ENCODE measurements at regions not wholly inside any gene's neighbourhood (a gene's known extent, or its start where the extent isn't known, plus 50 kb on each side); places are given as distances from the start of the nearest gene placed in this dataset.

- H3K4me1 ChIP-seq (ENCODE audit: control insufficient read depth in 1 of 2, insufficient read depth in 2 of 2, low read length in 2 of 2), result no peaks in the 10 kb centered on the region
- ATAC-seq, result no peak
- CTCF ChIA-PET, result no interaction called here
- DNase-seq (ENCODE audit: low read depth, low spot score), result no peak
- no peak overlapping the region for H2AFZ ChIP-seq (ENCODE audit: low read depth, low read length, poor library complexity, severe bottlenecking)
- no TSS peak for BruUV-seq (replicated peaks)
- no peak for TF ChIP-seq FOSL1 (IDR thresholded peaks at IDR 0.05; ENCODE audit: low read depth)
- no peak for TF ChIP-seq POLR2AphosphoS5 (IDR thresholded peaks at IDR 0.05; ENCODE audit: low read depth, low read length)
- TF ChIP-seq CBX3 (IDR thresholded peaks at IDR 0.05; ENCODE audit: low read depth), result no peak
- TF ChIP-seq JUND (IDR thresholded peaks at IDR 0.05), result no peak
- TF ChIP-seq REST (IDR thresholded peaks at IDR 0.05; ENCODE audit: low read depth), result no peak
- no peak for TF ChIP-seq EZH2 (IDR thresholded peaks at IDR 0.05)
- TF ChIP-seq ZNF274 (IDR thresholded peaks at IDR 0.05; ENCODE audit: low read depth, low read length), result no peak
- no peak for TF ChIP-seq TCF7L2 (IDR thresholded peaks at IDR 0.05; ENCODE audit: borderline replicate concordance, extremely low read depth, insufficient read depth, insufficient read length)
- no peak for TF ChIP-seq POLR2A (IDR thresholded peaks at IDR 0.05; ENCODE audit: borderline replicate concordance, extremely low read depth, insufficient read depth, insufficient read length)
- no peak for TF ChIP-seq EGR1 (IDR thresholded peaks at IDR 0.05; ENCODE audit: low read depth)
- no peaks in the 10 kb centered on the region for H3K9me3 ChIP-seq (ENCODE audit: control insufficient read depth in 1 of 2, insufficient read depth in 1 of 2, low read depth in 1 of 2, low read length in 2 of 2)
- H3K79me2 ChIP-seq (ENCODE audit: insufficient read depth, low read length), result no peaks in the 10 kb centered on the region
- H3K36me3 ChIP-seq (ENCODE audit: control insufficient read depth in 1 of 2, insufficient read depth in 2 of 2, low read length in 2 of 2), result no peaks in the 10 kb centered on the region
- H3K4me3 ChIP-seq (replicated peaks in 1 of 2; ENCODE audit: low read depth in 1 of 2, low read length in 2 of 2), result no peak overlapping the region
- H3K27ac ChIP-seq (ENCODE audit: low read depth, low read length), result no peak overlapping the region
- no peaks in the 10 kb centered on the region for H3K27me3 ChIP-seq (ENCODE audit: insufficient read depth, low read length)
- no peak overlapping the region for H3K9ac ChIP-seq (ENCODE audit: low read length)
- RAD21 ChIA-PET (ENCODE audit: low non-redundant PET in 1 of 2, low total read pairs in 2 of 2, uncharacterized antibody in 2 of 2, unreplicated experiment in 2 of 2), result no interaction called here
- H3K9me2 ChIP-seq (ENCODE audit: insufficient read depth), result no peaks in the 10 kb centered on the region
- H3K4me2 ChIP-seq (ENCODE audit: low read length), result no peak overlapping the region
- H4K20me1 ChIP-seq (ENCODE audit: insufficient read depth), result no peaks in the 10 kb centered on the region
- intact Hi-C loops (cut with micrococcal nuclease), result no loop called here
- POLR2A ChIA-PET, result no interaction called here
These were observed 1453.1 kb downstream of the ARAP2 start for GRCh38 chr4:34791209-34791608.

Measured in HCT116 (cell line).